OCI-LY7 (cell line): ENCODE measurements at regions not wholly inside any gene's neighbourhood (a gene's known extent, or its start where the extent isn't known, plus 50 kb on each side); places are given as distances from the start of the nearest gene placed in this dataset.

Experiments used
- CTCF ChIP-seq: fragments of 200-600 bp; sonication (generic); conservative IDR thresholded peaks from 2 replicates; pipeline ENCODE4 v1.5.1; 2014; ENCODE audit warnings: mild to moderate bottlenecking, antibody characterized with exemption, low read length, moderate library complexity, mixed read lengths
- EZH2phosphoT487 ChIP-seq: fragments of 200-600 bp; sonication (generic); IDR thresholded peaks from 2 replicates; pipeline ENCODE4 v1.6.1; 2018; ENCODE audit warnings: low read depth, borderline replicate concordance, mild to moderate bottlenecking, mixed run types, antibody characterized with exemption, low read length, moderate library complexity, mixed read lengths

- TF ChIP-seq CTCF (no peak), EZH2phosphoT487 (no peak)
Observed at GRCh38 chr3:103134023-103134724, 699.4 kb downstream of the ZPLD1 start.
